Eye (tissue), 1 donor: ENCODE measurements at regions not wholly inside any gene's neighbourhood (a gene's known extent, or its start where the extent isn't known, plus 50 kb on each side); places are given as distances from the start of the nearest gene placed in this dataset.

Experiments used
- DNase-seq: peaks from one replicate; pipeline ENCODE4 v3.0.0-alpha.2; 2015

DNA sequence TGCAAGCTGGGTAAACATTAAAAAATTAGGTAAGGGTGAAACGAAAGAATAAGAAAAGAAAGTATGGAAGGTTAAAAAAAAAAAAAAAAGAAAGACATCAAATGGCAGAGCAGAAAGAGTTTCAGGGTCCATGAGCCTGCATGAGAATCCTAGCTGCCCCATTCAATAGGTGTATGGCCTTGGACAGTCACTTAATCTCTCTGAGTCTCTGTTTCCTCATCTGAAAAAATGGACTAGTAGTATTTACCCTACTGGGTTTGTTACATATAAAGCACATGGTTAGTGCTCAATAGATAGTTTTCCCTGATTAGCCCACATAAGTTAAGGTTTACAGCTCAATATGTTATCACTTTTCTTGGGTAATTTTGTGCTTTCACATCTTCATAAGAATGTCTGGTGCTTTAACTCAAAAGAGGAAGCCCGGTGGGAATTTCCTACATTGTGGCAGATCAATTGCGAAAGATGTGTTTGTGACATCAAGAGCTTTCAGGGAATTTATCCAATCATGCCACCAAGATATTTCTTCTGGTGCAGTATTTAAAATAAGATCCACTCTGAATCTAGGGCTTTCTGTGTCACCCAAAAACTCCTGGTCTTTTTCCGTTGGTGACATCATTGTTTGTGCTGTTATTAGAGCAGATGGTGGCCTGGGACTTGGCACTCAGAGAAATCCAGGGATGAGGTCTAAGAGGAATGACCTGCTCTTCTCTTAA lies 57.2 kb upstream of the UBE2E1 start:
- DNase-seq, result peak; percentile 24

- DNase-seq, result no peak
Observed at GRCh38 chr3:23749609-23750008, 56.1 kb upstream of the UBE2E1 start.

GRCh38 chr3:23750573-23751210 lies 55.1 kb upstream of the UBE2E1 start:
- DNase-seq, result no peak

DNA sequence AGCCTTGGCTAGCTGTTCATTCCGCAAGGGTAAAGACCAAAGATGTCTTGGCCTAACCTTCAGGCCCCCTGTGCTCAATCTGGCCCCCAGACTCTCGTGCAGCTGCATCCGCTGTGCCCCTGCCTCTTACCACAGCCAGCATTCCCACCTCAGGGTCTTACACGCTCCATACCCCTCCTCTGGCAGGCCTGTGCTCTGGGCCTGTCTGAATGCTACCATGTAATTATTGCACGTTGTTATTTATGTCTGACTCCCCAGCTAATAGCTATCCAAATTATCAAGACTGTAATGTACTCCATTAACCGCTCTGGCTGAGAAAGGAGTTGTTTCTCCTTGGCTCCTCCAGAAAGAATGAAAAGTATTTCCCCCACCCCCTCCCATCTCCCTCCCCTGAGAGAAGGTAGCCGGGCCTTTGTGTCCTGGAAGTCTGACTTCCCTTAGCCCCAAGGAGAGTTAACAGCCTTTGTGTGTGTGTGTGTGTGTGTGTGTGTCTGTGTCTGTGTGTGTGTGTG lies 54.5 kb upstream of the UBE2E1 start:
- peak; percentile 61 for DNase-seq

GRCh38 chr3:23752126-23752525 lies 53.6 kb upstream of the UBE2E1 start:
- DNase-seq, result no peak

DNA sequence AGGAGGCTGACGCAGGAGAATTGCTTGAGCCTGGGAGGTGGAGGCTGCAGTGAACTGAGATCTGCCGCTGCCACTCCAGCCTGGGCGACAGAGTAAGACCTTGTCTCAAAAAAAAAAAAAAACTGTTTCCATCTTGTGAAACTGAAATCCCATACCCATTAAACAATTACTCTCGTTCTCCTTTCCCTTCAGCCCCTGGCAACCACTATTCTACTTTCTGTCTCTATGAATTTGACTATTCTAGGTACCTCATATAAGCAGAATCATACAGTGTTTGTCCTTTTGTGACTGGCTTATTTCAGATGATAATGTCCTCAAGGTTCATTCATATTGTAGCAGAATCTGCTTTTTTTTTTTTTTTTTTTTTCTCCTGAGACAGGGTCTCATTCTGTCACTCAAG lies 51.5 kb upstream of the UBE2E1 start:
- no peak for DNase-seq
